NCI-H1694 (cell line): ENCODE measurements at regions not wholly inside any gene's neighbourhood (a gene's known extent, or its start where the extent isn't known, plus 50 kb on each side); places are given as distances from the start of the nearest gene placed in this dataset.

Experiments
- DNase-seq: peaks from one replicate; lab custom pipeline; 2025; lab: John Stamatoyannopoulos, UW

GRCh38 chr14:98118749-98119148, 1153.2 kb downstream of the BCL11B start:
- no peak for DNase-seq

- DNase-seq = no peak
Measured at GRCh38 chr14:98119739-98120138, 1152.3 kb downstream of the BCL11B start.

GRCh38 chr14:98120831-98121464, 1151.0 kb downstream of the BCL11B start:
- no peak for DNase-seq

DNA sequence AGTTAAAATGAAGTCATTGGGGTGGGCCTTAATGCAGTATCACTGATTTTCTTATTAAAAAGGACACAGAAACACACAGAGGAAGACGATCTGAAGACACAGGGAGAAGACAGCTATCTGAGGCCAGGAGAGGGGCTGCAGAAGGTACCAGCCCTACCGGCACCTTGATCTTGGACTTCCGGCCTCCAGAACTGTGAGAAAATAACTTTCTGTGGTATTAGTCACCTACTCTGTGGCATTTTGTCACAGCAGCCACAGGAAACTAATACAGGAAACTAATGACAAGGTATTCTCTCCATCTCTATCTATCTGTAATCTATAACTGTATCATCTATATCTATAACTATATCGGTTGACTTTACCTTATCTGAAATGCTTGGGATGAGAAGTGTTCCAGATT, 1149.5 kb downstream of the BCL11B start:
- DNase-seq = no peak

- DNase-seq = no peak
Measured at GRCh38 chr14:98130691-98131090, 1141.3 kb downstream of the BCL11B start.

DNA sequence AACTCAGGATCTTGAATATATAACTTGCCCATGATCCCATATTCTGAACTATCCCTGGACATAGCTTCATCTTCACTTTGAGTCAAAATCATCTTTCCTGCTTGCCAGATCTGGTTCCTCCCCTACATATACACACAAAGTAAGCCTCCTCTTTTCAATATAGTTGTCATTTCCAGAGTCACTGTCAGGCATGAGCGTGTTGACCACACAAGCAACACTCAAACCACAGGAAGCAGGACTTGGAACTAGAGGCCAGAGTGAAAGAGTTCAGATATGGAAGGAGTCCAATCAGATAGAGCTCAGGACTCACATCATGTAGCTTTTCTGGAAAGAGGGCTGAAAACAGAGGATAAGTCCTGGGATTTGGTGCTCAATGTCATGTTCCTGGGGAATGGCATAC, 1140.6 kb downstream of the BCL11B start:
- DNase-seq = no peak

GRCh38 chr14:98133806-98134205, 1138.2 kb downstream of the BCL11B start:
- no peak for DNase-seq

GRCh38 chr14:98136012-98136789, 1135.8 kb downstream of the BCL11B start:
- no peak for DNase-seq

- DNase-seq = no peak
Measured at GRCh38 chr14:98137131-98138025, 1134.6 kb downstream of the BCL11B start.

DNA sequence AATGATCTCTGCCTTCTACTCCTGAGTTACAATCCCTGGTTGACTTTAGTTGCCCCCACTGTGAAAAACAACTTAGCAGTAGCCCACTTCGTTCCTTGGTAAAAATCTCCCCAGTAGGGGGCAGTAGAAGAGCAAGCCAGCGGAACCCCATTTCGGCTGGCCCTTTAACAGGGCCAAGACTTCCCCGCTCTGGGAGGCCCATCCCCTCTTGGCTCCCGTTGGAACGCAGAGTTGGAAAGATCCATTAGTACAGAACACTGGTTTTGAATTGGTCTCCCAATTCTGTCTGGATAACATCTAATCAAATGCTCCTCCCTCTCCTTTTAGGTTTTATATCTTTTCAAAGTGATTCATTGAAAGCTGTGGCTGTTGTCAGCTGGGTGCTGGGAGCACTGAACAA, 1133.3 kb downstream of the BCL11B start:
- peak; percentile 51 for DNase-seq

- DNase-seq = no peak
Measured at GRCh38 chr14:98140862-98141530, 1131.0 kb downstream of the BCL11B start.

GRCh38 chr14:98143566-98143965, 1128.4 kb downstream of the BCL11B start:
- DNase-seq = no peak

DNA sequence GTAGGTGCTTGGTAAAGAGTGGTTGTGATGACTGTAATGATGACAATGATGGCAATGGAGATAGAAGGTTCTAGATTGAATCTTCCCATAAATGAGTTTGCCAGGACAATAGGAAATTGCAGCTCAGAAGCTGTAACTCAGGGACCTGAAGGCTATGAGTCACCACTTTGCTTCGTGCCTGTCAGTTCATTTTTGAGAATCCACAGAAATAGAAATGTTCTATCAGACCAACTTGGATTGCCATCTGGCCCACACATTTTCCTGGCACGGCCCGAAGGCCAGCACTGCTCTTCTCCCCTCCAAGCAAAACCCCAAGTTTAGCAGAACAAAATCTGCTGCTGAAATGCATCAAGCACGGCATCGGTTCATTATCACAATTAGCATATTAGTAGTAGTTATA, 1127.0 kb downstream of the BCL11B start:
- DNase-seq = no peak

DNA sequence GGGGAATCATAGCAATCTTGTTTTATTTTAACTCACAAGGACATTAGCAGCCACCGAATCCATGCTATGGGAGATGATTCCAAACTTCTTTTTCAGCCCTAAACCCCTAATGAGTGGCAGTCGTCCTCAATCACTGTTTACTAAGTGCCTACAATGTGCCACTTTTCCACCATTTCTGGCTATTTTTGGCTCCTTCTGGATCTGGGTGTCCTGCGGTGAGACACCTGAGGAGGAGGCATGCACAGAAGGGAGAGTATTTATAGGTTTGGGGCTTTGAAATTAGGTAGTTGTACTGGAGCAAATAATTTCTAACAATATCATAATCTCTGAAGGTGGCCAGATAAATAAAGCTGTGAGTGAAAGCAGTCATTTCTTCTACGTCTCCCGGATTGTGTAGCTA, 1125.6 kb downstream of the BCL11B start:
- DNase-seq = no peak

- no peak for DNase-seq
Measured at GRCh38 chr14:98154254-98154653, 1117.7 kb downstream of the BCL11B start.

GRCh38 chr14:98156411-98156810, 1115.6 kb downstream of the BCL11B start:
- DNase-seq = no peak

DNA sequence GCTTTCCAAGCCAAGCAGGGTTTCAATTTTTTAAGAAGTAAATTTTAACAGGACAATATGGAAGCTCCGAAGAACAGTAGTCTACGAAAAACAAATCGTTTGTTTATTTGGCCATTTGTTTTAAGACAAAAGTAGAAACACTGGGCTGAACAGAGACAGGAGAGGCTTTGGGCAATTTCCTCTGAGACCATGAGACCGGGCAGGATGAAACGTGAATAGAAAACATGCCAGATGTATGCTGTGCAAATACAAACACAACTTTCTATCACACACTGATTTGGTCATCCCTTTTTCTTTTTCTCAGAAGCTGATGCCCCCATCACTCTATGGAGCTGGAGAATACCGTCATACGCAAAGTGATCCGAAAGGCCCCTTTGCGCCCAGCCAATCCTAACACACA, 1111.1 kb downstream of the BCL11B start:
- no peak for DNase-seq

GRCh38 chr14:98161356-98161755, 1110.6 kb downstream of the BCL11B start:
- DNase-seq = no peak

DNA sequence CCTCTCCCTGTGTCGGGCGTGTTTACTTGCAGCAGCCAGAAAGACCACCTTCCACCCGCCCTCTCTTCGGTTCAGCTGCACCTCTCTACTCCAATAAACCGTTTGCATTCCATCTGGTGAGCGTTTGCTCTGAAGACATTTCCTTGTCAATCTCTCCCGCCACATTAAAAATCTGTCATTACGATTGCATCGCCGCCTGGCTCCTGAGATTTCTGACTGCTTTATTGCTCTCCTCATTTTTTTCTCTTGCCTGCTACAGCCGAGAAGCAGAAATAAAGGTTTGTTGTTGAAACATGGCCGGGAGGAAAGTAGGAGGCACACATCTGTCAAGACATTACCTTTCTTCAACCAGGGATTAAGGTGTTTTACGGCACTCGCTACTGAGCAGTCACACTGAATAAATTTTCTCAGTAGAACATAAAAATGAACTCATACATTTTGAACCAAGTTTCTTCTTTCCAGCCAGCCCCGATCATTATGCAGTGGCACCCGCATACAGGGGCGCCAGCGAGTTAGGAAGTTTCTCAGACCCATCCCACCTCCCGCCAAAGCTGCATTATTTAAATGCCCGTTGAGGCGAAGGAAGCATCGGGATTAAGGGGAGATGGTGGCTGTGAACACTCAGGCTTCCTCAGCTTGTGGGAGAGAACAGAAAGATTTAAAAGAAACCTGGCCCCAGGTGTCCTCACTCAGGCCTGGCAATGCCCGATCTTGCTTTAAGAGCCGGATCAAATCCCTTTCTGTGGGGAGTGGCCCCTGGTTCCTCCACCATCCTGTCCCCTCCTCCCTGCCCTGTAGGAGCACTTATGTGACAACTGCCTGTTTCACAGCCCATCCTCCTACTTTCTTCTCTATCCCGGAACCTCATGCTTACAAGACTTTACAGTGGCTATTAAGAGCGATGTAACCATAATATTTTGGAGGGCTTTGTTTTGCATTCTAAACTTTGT, 1108.9 kb downstream of the BCL11B start:
- DNase-seq = no peak

- DNase-seq = no peak
Measured at GRCh38 chr14:98163873-98164272, 1108.1 kb downstream of the BCL11B start.

- DNase-seq = no peak
Measured at GRCh38 chr14:98165976-98166375, 1106.0 kb downstream of the BCL11B start.
